Stimulated activated naive CD4-positive, alpha-beta T cell treated with Interleukin-2 at 50 U/mL for 16 hours (primary cell): ENCODE measurements at regions not wholly inside any gene's neighbourhood (a gene's known extent, or its start where the extent isn't known, plus 50 kb on each side); places are given as distances from the start of the nearest gene placed in this dataset.

Experiments used
- DNase-seq: peaks from one replicate; lab custom pipeline; 2025; lab: John Stamatoyannopoulos, UW

- no peak for DNase-seq
These were observed 536.0 kb upstream of the CDH2 start for GRCh38 chr18:28712796-28713425.

GRCh38 chr18:28712172-28712571 is 535.2 kb upstream of the CDH2 start:
- no peak for DNase-seq

DNA sequence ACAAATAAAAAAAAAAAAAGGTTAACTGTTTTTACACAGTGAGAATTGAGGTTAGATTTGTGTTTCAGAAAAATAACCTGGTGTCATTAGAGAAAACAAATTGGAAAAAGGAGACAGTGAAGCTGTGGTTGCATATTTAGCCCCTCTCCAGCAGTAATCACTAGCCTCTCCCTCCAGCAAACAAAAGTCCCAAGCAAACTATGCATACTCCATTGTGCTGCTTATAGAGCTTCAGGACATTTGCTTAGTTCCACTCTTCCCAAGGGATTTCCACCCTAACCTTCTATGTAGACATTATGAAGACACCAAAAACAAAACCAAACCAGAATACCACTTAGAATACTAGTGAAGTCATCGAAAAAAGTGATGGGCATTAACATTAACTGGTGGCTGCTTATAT is 534.2 kb upstream of the CDH2 start:
- DNase-seq, result no peak

GRCh38 chr18:28707006-28707405 is 530.1 kb upstream of the CDH2 start:
- DNase-seq, result no peak

GRCh38 chr18:28706397-28706796 is 529.5 kb upstream of the CDH2 start:
- DNase-seq, result no peak

GRCh38 chr18:28705482-28705881 is 528.6 kb upstream of the CDH2 start:
- no peak for DNase-seq

GRCh38 chr18:28692337-28692736 is 515.4 kb upstream of the CDH2 start:
- DNase-seq, result no peak

DNA sequence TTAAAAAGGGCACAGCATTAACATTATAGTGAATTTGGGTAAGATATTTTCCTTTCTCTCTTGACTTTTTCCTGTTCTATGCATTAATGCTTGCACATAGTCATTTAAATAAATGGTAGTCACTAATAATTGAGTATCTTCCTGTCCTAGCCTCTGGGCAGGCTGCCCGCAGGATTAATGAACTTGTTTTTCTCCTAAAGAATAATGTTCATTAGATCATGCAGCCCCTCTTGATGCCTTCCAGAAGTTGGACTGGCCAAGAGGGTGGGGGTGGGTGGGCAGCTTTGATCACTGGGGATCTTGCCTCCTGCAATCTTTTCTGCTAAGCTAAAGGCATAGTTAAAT is 514.5 kb upstream of the CDH2 start:
- DNase-seq, result no peak

GRCh38 chr18:28690836-28691495 is 514.0 kb upstream of the CDH2 start:
- DNase-seq, result no peak

- DNase-seq, result no peak
These were observed 513.2 kb upstream of the CDH2 start for GRCh38 chr18:28690100-28690499.

DNA sequence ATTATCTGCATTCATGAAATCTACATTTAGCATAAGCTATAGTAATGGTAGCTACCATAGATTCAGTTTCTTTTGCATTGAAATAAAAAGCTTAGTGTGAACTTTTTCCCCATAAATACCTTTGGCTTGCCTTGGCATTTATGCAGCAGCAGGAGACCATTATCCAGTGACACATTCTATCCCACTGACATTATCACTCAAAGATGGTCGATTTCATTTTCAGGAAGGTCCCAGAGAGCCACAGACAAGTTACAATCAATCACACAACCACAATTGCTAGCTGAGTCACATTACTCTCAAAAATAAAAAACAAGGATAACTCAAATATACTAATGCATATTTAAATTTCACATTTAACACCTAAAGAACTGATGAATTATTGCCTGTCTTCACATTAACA is 512.7 kb upstream of the CDH2 start:
- DNase-seq, result no peak

- no peak for DNase-seq
These were observed 507.9 kb upstream of the CDH2 start for GRCh38 chr18:28684746-28685355.

DNA sequence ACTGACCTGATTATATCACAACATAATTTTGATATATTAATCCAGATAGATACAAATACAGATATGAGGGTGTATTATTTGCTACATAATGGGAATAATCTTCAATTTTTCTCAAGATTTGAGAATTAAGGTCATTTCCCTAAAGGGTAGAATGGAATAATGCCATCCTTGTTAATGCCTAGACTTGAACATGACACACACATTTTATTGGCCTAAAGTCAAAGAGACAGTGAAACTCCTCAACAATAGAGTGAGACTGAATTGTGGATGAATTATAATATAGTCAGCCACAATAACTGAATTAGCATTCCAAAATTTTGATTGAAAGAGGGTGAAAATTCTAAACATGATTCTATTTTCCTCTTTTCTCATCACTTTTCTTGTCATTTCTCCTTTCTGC is 506.0 kb upstream of the CDH2 start:
- DNase-seq, result no peak

GRCh38 chr18:28669165-28669564 is 492.2 kb upstream of the CDH2 start:
- no peak for DNase-seq

DNA sequence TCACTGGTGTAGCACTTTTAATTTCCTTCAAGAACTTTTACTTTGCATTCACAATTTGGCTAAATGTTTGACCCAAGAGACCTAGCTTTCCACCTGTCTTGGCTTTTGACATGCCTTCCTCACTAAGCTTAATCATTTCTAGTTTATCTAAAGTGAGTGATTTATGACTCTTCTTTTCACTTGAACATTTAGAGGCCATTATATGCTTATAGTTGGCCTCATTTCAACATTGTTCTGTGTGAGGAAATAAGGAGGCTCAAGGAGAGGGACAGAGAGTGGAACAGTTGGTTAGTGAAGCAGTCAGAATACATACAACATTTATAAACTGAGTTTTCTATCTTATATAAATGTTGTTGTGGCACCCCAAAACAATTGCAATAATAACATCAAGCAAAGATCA is 489.3 kb upstream of the CDH2 start:
- no peak for DNase-seq

DNA sequence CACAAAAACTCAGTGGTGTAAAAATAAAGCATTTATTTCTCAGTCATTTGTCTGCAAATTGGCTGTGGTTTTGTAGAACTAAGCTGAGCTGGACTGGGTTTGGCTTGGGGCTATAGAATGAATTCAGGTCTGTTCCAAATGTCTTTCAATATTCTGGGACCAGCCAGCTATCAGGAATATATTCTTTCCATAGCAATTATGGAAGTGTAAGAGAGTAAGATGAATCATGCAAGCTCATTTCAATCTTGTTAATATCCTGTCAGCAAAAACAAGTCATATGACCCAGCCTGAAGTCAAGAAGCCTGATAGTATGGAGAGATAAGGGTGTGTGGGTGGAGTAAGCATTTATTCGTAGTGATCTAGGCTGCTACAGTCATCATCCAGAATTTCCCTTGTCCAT is 481.0 kb upstream of the CDH2 start:
- DNase-seq, result no peak

DNA sequence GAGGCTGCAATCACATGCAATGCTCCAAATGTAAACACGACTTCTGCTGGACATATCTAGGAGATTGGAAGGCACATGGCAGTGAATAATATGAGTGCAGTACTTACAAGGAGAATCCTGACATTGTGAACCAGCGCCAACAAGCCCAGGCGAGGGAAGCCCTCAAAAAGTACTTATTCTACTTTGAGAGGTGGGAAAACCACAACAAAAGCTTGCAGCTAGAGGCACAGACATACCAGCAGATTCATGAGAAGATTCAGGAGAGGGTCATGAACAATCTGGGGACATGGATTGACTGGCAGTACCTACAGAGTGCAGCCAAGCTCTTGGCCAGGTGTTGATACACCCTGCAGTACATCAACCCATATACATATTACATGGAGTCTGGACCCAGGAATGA is 475.7 kb upstream of the CDH2 start:
- no peak for DNase-seq

- DNase-seq, result no peak
These were observed 474.4 kb upstream of the CDH2 start for GRCh38 chr18:28651298-28651697.

GRCh38 chr18:28650860-28651259 is 473.9 kb upstream of the CDH2 start:
- DNase-seq, result no peak

DNA sequence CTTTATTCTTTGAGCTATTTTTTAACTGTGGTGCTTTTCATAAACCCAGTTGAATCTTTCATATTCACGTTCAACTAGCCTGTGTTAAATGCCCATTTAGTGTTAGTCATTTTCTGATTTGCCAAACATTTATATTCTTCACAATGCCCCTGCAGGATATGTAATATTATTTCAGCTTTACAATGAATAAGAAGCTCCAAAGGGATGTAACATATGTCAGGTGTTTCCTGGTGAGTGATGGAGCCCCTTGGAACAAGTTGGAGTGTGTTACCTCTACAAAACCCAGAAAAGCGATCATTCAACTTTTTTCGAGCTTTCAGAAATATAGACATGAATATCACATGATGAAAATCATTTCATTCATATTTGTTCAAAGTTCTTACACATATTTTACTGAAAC is 471.0 kb upstream of the CDH2 start:
- no peak for DNase-seq

- DNase-seq, result no peak
These were observed 461.0 kb upstream of the CDH2 start for GRCh38 chr18:28637897-28638296.

DNA sequence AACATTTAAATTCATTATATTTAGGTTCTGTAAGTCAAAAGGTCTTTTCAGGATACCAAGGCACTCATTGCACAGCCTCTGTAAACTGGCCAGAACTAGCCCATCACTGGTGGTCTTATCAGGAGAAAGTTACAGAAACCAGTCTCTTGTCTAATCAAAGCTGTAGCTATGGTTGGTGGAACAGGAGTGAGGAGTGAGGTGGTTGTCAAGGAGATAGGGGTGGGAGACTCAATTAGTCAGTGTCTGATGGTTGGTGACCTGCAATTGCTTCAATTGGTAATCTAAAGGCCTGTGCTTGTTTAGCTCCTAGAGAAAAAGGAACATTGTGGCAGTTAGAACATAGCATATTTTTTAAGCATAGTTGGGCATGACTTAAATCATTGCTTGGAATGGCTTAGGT is 458.6 kb upstream of the CDH2 start:
- DNase-seq, result no peak

- DNase-seq, result no peak
These were observed 449.8 kb upstream of the CDH2 start for GRCh38 chr18:28626756-28627155.

DNA sequence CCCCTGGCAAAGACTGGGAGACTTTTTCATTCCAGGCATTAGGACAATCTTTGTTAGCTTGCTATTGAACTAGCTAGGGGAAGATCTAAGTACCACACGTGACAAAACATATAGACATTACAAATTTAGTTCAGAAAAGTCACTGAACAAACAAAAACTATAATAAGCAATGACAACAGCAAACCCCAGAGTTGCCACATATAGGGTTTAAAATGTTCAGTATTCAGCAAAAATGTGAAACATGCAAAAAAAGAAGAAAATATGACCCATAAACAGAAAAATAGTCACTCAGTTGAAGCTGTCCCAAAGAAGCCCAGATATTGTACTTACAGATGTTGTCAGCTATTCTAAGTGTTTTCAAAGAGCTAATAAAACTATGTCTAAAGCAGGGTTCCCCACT is 431.1 kb upstream of the CDH2 start:
- no peak for DNase-seq
